Caco-2 (cell line): ENCODE measurements at regions not wholly inside any gene's neighbourhood (a gene's known extent, or its start where the extent isn't known, plus 50 kb on each side); places are given as distances from the start of the nearest gene placed in this dataset.

Experiments used
- BruUV-seq: library from RNA; stranded (reverse); fragments of 400-500 nt; replicated peaks from 2 replicates; lab custom pipeline; 2021; lab: Mats Ljungman, UMichigan
- CTCF ChIA-PET: fragments of 300-600 bp; sonication (Branson Sonifier 250); formaldehyde crosslinking; loops from one replicate; lab custom pipeline; 2022; ENCODE audit warnings: antibody characterized with exemption; lab: Charles Lee
- POLR2A ChIA-PET: fragments of 300-600 bp; sonication (Branson Sonifier 250); formaldehyde crosslinking; loops from one replicate; lab custom pipeline; 2022; ENCODE audit warnings: antibody characterized with exemption; lab: Charles Lee
- DNase-seq, 2 experiments: peaks; one replicate each; pipeline versions ENCODE4 v3.0.0 to v3.0.0-alpha.2; 2020 to 2022
- H3K27me3 ChIP-seq: replicated peaks from 2 replicates; pipeline ENCODE4 v1.6.0; 2011; ENCODE audit warnings: low read length; ENCODE audit not compliant: control insufficient read depth, insufficient read depth
- H3K36me3 ChIP-seq: 2 replicates; pipeline ENCODE4 v1.5.1; 2011; ENCODE audit warnings: low read length; ENCODE audit not compliant: control insufficient read depth, insufficient read depth
- H3K4me1 ChIP-seq: fragments of 250-450 bp; sonication (Bioruptor Pico); 2 replicates; pipeline ENCODE4 v1.5.1; 2020; ENCODE audit warnings: mild to moderate bottlenecking
- H3K4me3 ChIP-seq: 2 replicates; pipeline ENCODE4 v1.5.1; 2011; ENCODE audit warnings: low read depth, mild to moderate bottlenecking, control low read depth, low read length
- H3K9me3 ChIP-seq: fragments of 250-450 bp; sonication (Bioruptor Pico); 2 replicates; pipeline ENCODE4 v1.5.1; 2020; ENCODE audit warnings: mild to moderate bottlenecking, moderate library complexity
- H3K27ac Mint-ChIP-seq: one replicate; pipeline ENCODE4 v1.8.0; 2022; ENCODE audit warnings: mixed read lengths; ENCODE audit not compliant: unreplicated experiment
- H3K27me3 Mint-ChIP-seq: one replicate; pipeline ENCODE4 v1.8.0; 2022; ENCODE audit warnings: mixed read lengths; ENCODE audit not compliant: insufficient read depth, unreplicated experiment
- H3K36me3 Mint-ChIP-seq: one replicate; pipeline ENCODE4 v1.8.0; 2022; ENCODE audit warnings: mild to moderate bottlenecking, mixed read lengths; ENCODE audit not compliant: insufficient read depth, unreplicated experiment
- H3K4me1 Mint-ChIP-seq: one replicate; pipeline ENCODE4 v1.8.0; 2022; ENCODE audit warnings: low read depth, mixed read lengths; ENCODE audit not compliant: unreplicated experiment
- H3K4me3 Mint-ChIP-seq: one replicate; pipeline ENCODE4 v1.8.0; 2022; ENCODE audit warnings: mild to moderate bottlenecking, moderate library complexity, mixed read lengths; ENCODE audit not compliant: unreplicated experiment
- H3K9me3 Mint-ChIP-seq: one replicate; pipeline ENCODE4 v1.8.0; 2022; ENCODE audit warnings: mixed read lengths; ENCODE audit not compliant: unreplicated experiment
- CTCF ChIP-seq, 2 experiments: fragments of 200-600 bp in 1 of 2; IDR thresholded peaks; 1 replicate in 1 of 2; 2 replicates in 1 of 2; pipeline versions ENCODE4 v1.5.1 to v1.8.0; 2011 to 2022; ENCODE audit warnings: antibody characterized with exemption in 1 of 2, control low read depth in 1 of 2, inconsistent platforms in 1 of 2, low read depth in 1 of 2, low read length in 1 of 2, mild to moderate bottlenecking in 1 of 2, moderate library complexity in 1 of 2; ENCODE audit not compliant: insufficient read depth in 1 of 2, severe bottlenecking in 1 of 2, unreplicated experiment in 1 of 2
- intact Hi-C: fragments of 100-400 bp; cut with micrococcal nuclease; formaldehyde crosslinking; loops from one replicate; pipeline ENCODE4 v1.10.0; 2022; ENCODE audit not compliant: unreplicated experiment

GRCh38 chr16:9484881-9485280, 393.4 kb downstream of the HAPSTR1 start:
- H3K36me3 ChIP-seq: no peaks in the 10 kb centered on the region
- CTCF ChIA-PET: no interaction called here
- no peaks in the 10 kb centered on the region for H3K9me3 ChIP-seq
- no peaks in the 10 kb centered on the region for H3K4me1 ChIP-seq
- Mint-ChIP-seq H3K27ac (no peak overlapping the region), H3K36me3 (no peaks in the 10 kb centered on the region), H3K27me3 (no peaks in the 10 kb centered on the region), H3K9me3 (no peaks in the 10 kb centered on the region), H3K4me3 (no peak overlapping the region), H3K4me1 (no peaks in the 10 kb centered on the region)
- TF ChIP-seq CTCF (IDR thresholded peaks at IDR 0.05; ENCODE audit: insufficient read depth in 1 of 2, low read depth in 1 of 2, low read length in 1 of 2, severe bottlenecking in 1 of 2, unreplicated experiment in 1 of 2): no peak
- POLR2A ChIA-PET: no interaction called here
- H3K27me3 ChIP-seq: no peaks in the 10 kb centered on the region
- no TSS peak for BruUV-seq
- intact Hi-C loops: no loop called here
- DNase-seq: no peak
- H3K4me3 ChIP-seq: no peak overlapping the region

- no TSS peak for BruUV-seq
- peaks cover 13% of the 10 kb centered on the region for H3K9me3 Mint-ChIP-seq
- intact Hi-C loops: no loop called here
- no peaks in the 10 kb centered on the region for H3K36me3 Mint-ChIP-seq
- H3K27ac Mint-ChIP-seq: no peak overlapping the region
- DNase-seq: no peak
- Histone ChIP-seq H3K27me3 (no peaks in the 10 kb centered on the region), H3K36me3 (no peaks in the 10 kb centered on the region), H3K4me3 (no peak overlapping the region), H3K9me3 (no peaks in the 10 kb centered on the region), H3K4me1 (no peaks in the 10 kb centered on the region)
- no peak for TF ChIP-seq CTCF (IDR thresholded peaks at IDR 0.05; ENCODE audit: insufficient read depth in 1 of 2, low read depth in 1 of 2, low read length in 1 of 2, severe bottlenecking in 1 of 2, unreplicated experiment in 1 of 2)
- no peaks in the 10 kb centered on the region for H3K4me1 Mint-ChIP-seq
- POLR2A ChIA-PET: no interaction called here
- no peaks in the 10 kb centered on the region for H3K27me3 Mint-ChIP-seq
- CTCF ChIA-PET: interaction anchor here (0.7 kb wide), 1 partner anchor 25 kb away, joined by 3 read pairs; no protein-coding TSS in a partner anchor
- H3K4me3 Mint-ChIP-seq: no peak overlapping the region
These were observed 398.5 kb downstream of the HAPSTR1 start for GRCh38 chr16:9489835-9490467.

GRCh38 chr16:9495824-9496223, 404.4 kb downstream of the HAPSTR1 start:
- no peak overlapping the region for H3K27ac Mint-ChIP-seq
- no peaks in the 10 kb centered on the region for H3K36me3 Mint-ChIP-seq
- no peak overlapping the region for H3K4me3 Mint-ChIP-seq
- H3K9me3 ChIP-seq: no peaks in the 10 kb centered on the region
- no peaks in the 10 kb centered on the region for H3K4me1 Mint-ChIP-seq
- H3K27me3 Mint-ChIP-seq: no peaks in the 10 kb centered on the region
- TF ChIP-seq CTCF (IDR thresholded peaks at IDR 0.05; ENCODE audit: insufficient read depth in 1 of 2, low read depth in 1 of 2, low read length in 1 of 2, severe bottlenecking in 1 of 2, unreplicated experiment in 1 of 2): no peak
- ChIA-PET POLR2A (no interaction called here), CTCF (no interaction called here)
- DNase-seq: no peak
- no peaks in the 10 kb centered on the region for H3K27me3 ChIP-seq
- no peak overlapping the region for H3K4me3 ChIP-seq
- no TSS peak for BruUV-seq
- H3K9me3 Mint-ChIP-seq: peaks cover 17% of the 10 kb centered on the region
- no peaks in the 10 kb centered on the region for H3K36me3 ChIP-seq
- intact Hi-C loops: no loop called here
- no peaks in the 10 kb centered on the region for H3K4me1 ChIP-seq
